ENCODE measurements at regions not wholly inside any gene's neighbourhood (a gene's known extent, or its start where the extent isn't known, plus 50 kb on each side); places are given as distances from the start of the nearest gene placed in this dataset.

- DNase-seq = no peak
Measured at GRCh38 chr2:240325016-240326007, 110.2 kb upstream of the GPC1 start.

GRCh38 chr2:240326246-240326645, 109.2 kb upstream of the GPC1 start:
- DNase-seq = no peak

- no peak for DNase-seq
Measured at GRCh38 chr2:240326886-240327285, 108.6 kb upstream of the GPC1 start.

- no peak for DNase-seq
Measured at GRCh38 chr2:240327566-240327965, 107.9 kb upstream of the GPC1 start.

- no peak for DNase-seq
Measured at GRCh38 chr2:240328526-240328925, 106.9 kb upstream of the GPC1 start.

GRCh38 chr2:240329116-240329665, 106.3 kb upstream of the GPC1 start:
- DNase-seq = no peak

GRCh38 chr2:240329778-240330177, 105.7 kb upstream of the GPC1 start:
- no peak for DNase-seq

GRCh38 chr2:240333985-240334384, 101.5 kb upstream of the GPC1 start:
- DNase-seq = no peak

- no peak for DNase-seq
Measured at GRCh38 chr2:240335061-240335460, 100.4 kb upstream of the GPC1 start.

- no peak for DNase-seq
Measured at GRCh38 chr2:240336820-240337427, 98.5 kb upstream of the GPC1 start.

- no peak for DNase-seq
Measured at GRCh38 chr2:240338274-240338673, 97.2 kb upstream of the GPC1 start.

- no peak for DNase-seq
Measured at GRCh38 chr2:240339411-240340360, 95.8 kb upstream of the GPC1 start.

- DNase-seq = no peak
Measured at GRCh38 chr2:240340361-240340761, 95.1 kb upstream of the GPC1 start.

- DNase-seq = no peak
Measured at GRCh38 chr2:240341064-240341463, 94.4 kb upstream of the GPC1 start.

GRCh38 chr2:240343548-240343947, 91.9 kb upstream of the GPC1 start:
- DNase-seq = no peak

GRCh38 chr2:240344904-240345303, 90.6 kb upstream of the GPC1 start:
- DNase-seq = no peak

- DNase-seq = no peak
Measured at GRCh38 chr2:240346015-240346752, 89.3 kb upstream of the GPC1 start.

- DNase-seq = no peak
Measured at GRCh38 chr2:240346753-240347372, 88.6 kb upstream of the GPC1 start.

GRCh38 chr2:240347373-240347940, 88.0 kb upstream of the GPC1 start:
- no peak for DNase-seq

GRCh38 chr2:240347949-240348500, 87.4 kb upstream of the GPC1 start:
- no peak for DNase-seq

GRCh38 chr2:240348522-240348921, 86.9 kb upstream of the GPC1 start:
- no peak for DNase-seq

All from NCI-H1092 (cell line).